ENCODE measurements at regions not wholly inside any gene's neighbourhood (a gene's known extent, or its start where the extent isn't known, plus 50 kb on each side); places are given as distances from the start of the nearest gene placed in this dataset.

GRCh38 chr5:67338421-67338820 lies 141.8 kb upstream of the CD180 start:
- Histone ChIP-seq H3K79me2 (ENCODE audit: control insufficient read depth, insufficient read depth, low read length) (no peaks in the 10 kb centered on the region), H2AFZ (ENCODE audit: insufficient read depth, low read depth, low read length, poor library complexity, severe bottlenecking) (no peak overlapping the region), H3K4me1 (ENCODE audit: control insufficient read depth in 2 of 2, insufficient read depth in 2 of 2, low read length in 2 of 2) (no peaks in the 10 kb centered on the region), H3K27me3 (replicated peaks in 1 of 4; ENCODE audit: control extremely low read depth in 1 of 4, control insufficient read depth in 3 of 4, insufficient read depth in 4 of 4, low read length in 3 of 4) (no peaks in the 10 kb centered on the region), H3K9me3 (ENCODE audit: control extremely low read depth in 1 of 3, control insufficient read depth in 2 of 3, insufficient read depth in 1 of 3, low read length in 2 of 3) (peaks cover 0 to 6% (median 0%) of the 10 kb centered on the region in 3 donors), H4K20me1 (ENCODE audit: control insufficient read depth, insufficient read depth, low read length, poor library complexity, severe bottlenecking) (no peaks in the 10 kb centered on the region), H3K27ac (ENCODE audit: low read length in 2 of 2) (no peak overlapping the region), H3K9ac (ENCODE audit: low read length) (no peak overlapping the region), H3K36me3 (replicated peaks in 1 of 2; ENCODE audit: control extremely low read depth in 1 of 2, control insufficient read depth in 1 of 2, extremely low read depth in 1 of 2, insufficient read depth in 2 of 2, low read length in 1 of 2) (no peaks in the 10 kb centered on the region), H3K4me2 (replicated peaks; ENCODE audit: low read depth, low read length, poor library complexity, severe bottlenecking) (no peak overlapping the region), H3K4me3 (ENCODE audit: control extremely low read depth in 1 of 5, extremely low read depth in 1 of 5, insufficient read depth in 1 of 5, low read depth in 2 of 5, low read length in 4 of 5) (no peak overlapping the region)
- TF ChIP-seq CTCF (IDR thresholded peaks at IDR 0.05) (no peak), EZH2 (IDR thresholded peaks at IDR 0.05; ENCODE audit: borderline replicate concordance, insufficient read depth, low read depth, low read length, poor library complexity, severe bottlenecking) (no peak)
- H3K4me3 Mint-ChIP-seq: no peak overlapping the region
- no peaks in the 10 kb centered on the region for H3K4me1 Mint-ChIP-seq
- CTCF ChIA-PET: no interaction called here
- POLR2A ChIA-PET: no interaction called here
- no peak overlapping the region for H3K27ac Mint-ChIP-seq
- peaks cover 32% of the 10 kb centered on the region for H3K27me3 Mint-ChIP-seq
- ATAC-seq (ENCODE audit: low read depth) (no peak), DNase-seq (no peak)
- intact Hi-C loops (cut with micrococcal nuclease): no loop called here
- H3K9me3 Mint-ChIP-seq (ENCODE audit: insufficient read depth): no peaks in the 10 kb centered on the region

GRCh38 chr5:67337751-67338150 lies 141.2 kb upstream of the CD180 start:
- Histone ChIP-seq H2AFZ (ENCODE audit: insufficient read depth, low read depth, low read length, poor library complexity, severe bottlenecking) (no peak overlapping the region), H4K20me1 (ENCODE audit: control insufficient read depth, insufficient read depth, low read length, poor library complexity, severe bottlenecking) (no peaks in the 10 kb centered on the region), H3K79me2 (ENCODE audit: control insufficient read depth, insufficient read depth, low read length) (no peaks in the 10 kb centered on the region), H3K27ac (ENCODE audit: low read length in 2 of 2) (no peak overlapping the region), H3K4me3 (ENCODE audit: control extremely low read depth in 1 of 5, extremely low read depth in 1 of 5, insufficient read depth in 1 of 5, low read depth in 2 of 5, low read length in 4 of 5) (no peak overlapping the region), H3K27me3 (replicated peaks in 1 of 4; ENCODE audit: control extremely low read depth in 1 of 4, control insufficient read depth in 3 of 4, insufficient read depth in 4 of 4, low read length in 3 of 4) (no peaks in the 10 kb centered on the region), H3K9ac (ENCODE audit: low read length) (no peak overlapping the region), H3K4me2 (replicated peaks; ENCODE audit: low read depth, low read length, poor library complexity, severe bottlenecking) (no peak overlapping the region), H3K4me1 (ENCODE audit: control insufficient read depth in 2 of 2, insufficient read depth in 2 of 2, low read length in 2 of 2) (no peaks in the 10 kb centered on the region), H3K36me3 (replicated peaks in 1 of 2; ENCODE audit: control extremely low read depth in 1 of 2, control insufficient read depth in 1 of 2, extremely low read depth in 1 of 2, insufficient read depth in 2 of 2, low read length in 1 of 2) (no peaks in the 10 kb centered on the region), H3K9me3 (ENCODE audit: control extremely low read depth in 1 of 3, control insufficient read depth in 2 of 3, insufficient read depth in 1 of 3, low read length in 2 of 3) (peaks cover 0 to 4% (median 0%) of the 10 kb centered on the region in 3 donors)
- H3K9me3 Mint-ChIP-seq (ENCODE audit: insufficient read depth): peaks cover 2% of the 10 kb centered on the region
- H3K27ac Mint-ChIP-seq: no peak overlapping the region
- no peak for ATAC-seq (ENCODE audit: low read depth)
- CTCF ChIA-PET: no interaction called here
- H3K4me3 Mint-ChIP-seq: no peak overlapping the region
- POLR2A ChIA-PET: no interaction called here
- no peak for TF ChIP-seq CTCF (IDR thresholded peaks at IDR 0.05)
- no peak for TF ChIP-seq EZH2 (IDR thresholded peaks at IDR 0.05; ENCODE audit: borderline replicate concordance, insufficient read depth, low read depth, low read length, poor library complexity, severe bottlenecking)
- DNase-seq: no peak
- H3K27me3 Mint-ChIP-seq: peaks cover 33% of the 10 kb centered on the region
- intact Hi-C loops (cut with micrococcal nuclease): no loop called here
- no peaks in the 10 kb centered on the region for H3K4me1 Mint-ChIP-seq

Data from B cell (primary cell).